ENCODE measurements at regions not wholly inside any gene's neighbourhood (a gene's known extent, or its start where the extent isn't known, plus 50 kb on each side); places are given as distances from the start of the nearest gene placed in this dataset.

- TF ChIP-seq POLR2AphosphoS5 (IDR thresholded peaks at IDR 0.05; ENCODE audit: low read depth) = no peak
- TF ChIP-seq, protein P1, sequence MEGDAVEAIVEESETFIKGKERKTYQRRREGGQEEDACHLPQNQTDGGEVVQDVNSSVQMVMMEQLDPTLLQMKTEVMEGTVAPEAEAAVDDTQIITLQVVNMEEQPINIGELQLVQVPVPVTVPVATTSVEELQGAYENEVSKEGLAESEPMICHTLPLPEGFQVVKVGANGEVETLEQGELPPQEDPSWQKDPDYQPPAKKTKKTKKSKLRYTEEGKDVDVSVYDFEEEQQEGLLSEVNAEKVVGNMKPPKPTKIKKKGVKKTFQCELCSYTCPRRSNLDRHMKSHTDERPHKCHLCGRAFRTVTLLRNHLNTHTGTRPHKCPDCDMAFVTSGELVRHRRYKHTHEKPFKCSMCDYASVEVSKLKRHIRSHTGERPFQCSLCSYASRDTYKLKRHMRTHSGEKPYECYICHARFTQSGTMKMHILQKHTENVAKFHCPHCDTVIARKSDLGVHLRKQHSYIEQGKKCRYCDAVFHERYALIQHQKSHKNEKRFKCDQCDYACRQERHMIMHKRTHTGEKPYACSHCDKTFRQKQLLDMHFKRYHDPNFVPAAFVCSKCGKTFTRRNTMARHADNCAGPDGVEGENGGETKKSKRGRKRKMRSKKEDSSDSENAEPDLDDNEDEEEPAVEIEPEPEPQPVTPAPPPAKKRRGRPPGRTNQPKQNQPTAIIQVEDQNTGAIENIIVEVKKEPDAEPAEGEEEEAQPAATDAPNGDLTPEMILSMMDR (conservative IDR thresholded peaks at IDR 0.05; ENCODE audit: low read depth in 2 of 2) = no peak
- TF ChIP-seq EZH2 (IDR thresholded peaks at IDR 0.05; ENCODE audit: low read depth, unreplicated experiment) = no peak
- TF ChIP-seq JUNB (IDR thresholded peaks at IDR 0.05; ENCODE audit: unreplicated experiment) = no peak
- no peak for TF ChIP-seq REST (IDR thresholded peaks at IDR 0.05; ENCODE audit: unreplicated experiment)
- no peak for TF ChIP-seq EZH2phosphoT487 (IDR thresholded peaks at IDR 0.05; ENCODE audit: unreplicated experiment)
- TF ChIP-seq STAT1 (IDR thresholded peaks at IDR 0.05; ENCODE audit: unreplicated experiment) = no peak
- TF ChIP-seq CREB1 (CRISPR knock-in tag; IDR thresholded peaks at IDR 0.05; ENCODE audit: low read depth) = no peak
- TF ChIP-seq ZNF331 (CRISPR knock-in tag; IDR thresholded peaks at IDR 0.05; ENCODE audit: low read depth) = no peak
- no peak for TF ChIP-seq ZNF114 (CRISPR knock-in tag; IDR thresholded peaks at IDR 0.05)
- TF ChIP-seq, protein P2, sequence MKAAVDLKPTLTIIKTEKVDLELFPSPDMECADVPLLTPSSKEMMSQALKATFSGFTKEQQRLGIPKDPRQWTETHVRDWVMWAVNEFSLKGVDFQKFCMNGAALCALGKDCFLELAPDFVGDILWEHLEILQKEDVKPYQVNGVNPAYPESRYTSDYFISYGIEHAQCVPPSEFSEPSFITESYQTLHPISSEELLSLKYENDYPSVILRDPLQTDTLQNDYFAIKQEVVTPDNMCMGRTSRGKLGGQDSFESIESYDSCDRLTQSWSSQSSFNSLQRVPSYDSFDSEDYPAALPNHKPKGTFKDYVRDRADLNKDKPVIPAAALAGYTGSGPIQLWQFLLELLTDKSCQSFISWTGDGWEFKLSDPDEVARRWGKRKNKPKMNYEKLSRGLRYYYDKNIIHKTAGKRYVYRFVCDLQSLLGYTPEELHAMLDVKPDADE (IDR thresholded peaks at IDR 0.05) = no peak
- TF ChIP-seq, protein P3, sequence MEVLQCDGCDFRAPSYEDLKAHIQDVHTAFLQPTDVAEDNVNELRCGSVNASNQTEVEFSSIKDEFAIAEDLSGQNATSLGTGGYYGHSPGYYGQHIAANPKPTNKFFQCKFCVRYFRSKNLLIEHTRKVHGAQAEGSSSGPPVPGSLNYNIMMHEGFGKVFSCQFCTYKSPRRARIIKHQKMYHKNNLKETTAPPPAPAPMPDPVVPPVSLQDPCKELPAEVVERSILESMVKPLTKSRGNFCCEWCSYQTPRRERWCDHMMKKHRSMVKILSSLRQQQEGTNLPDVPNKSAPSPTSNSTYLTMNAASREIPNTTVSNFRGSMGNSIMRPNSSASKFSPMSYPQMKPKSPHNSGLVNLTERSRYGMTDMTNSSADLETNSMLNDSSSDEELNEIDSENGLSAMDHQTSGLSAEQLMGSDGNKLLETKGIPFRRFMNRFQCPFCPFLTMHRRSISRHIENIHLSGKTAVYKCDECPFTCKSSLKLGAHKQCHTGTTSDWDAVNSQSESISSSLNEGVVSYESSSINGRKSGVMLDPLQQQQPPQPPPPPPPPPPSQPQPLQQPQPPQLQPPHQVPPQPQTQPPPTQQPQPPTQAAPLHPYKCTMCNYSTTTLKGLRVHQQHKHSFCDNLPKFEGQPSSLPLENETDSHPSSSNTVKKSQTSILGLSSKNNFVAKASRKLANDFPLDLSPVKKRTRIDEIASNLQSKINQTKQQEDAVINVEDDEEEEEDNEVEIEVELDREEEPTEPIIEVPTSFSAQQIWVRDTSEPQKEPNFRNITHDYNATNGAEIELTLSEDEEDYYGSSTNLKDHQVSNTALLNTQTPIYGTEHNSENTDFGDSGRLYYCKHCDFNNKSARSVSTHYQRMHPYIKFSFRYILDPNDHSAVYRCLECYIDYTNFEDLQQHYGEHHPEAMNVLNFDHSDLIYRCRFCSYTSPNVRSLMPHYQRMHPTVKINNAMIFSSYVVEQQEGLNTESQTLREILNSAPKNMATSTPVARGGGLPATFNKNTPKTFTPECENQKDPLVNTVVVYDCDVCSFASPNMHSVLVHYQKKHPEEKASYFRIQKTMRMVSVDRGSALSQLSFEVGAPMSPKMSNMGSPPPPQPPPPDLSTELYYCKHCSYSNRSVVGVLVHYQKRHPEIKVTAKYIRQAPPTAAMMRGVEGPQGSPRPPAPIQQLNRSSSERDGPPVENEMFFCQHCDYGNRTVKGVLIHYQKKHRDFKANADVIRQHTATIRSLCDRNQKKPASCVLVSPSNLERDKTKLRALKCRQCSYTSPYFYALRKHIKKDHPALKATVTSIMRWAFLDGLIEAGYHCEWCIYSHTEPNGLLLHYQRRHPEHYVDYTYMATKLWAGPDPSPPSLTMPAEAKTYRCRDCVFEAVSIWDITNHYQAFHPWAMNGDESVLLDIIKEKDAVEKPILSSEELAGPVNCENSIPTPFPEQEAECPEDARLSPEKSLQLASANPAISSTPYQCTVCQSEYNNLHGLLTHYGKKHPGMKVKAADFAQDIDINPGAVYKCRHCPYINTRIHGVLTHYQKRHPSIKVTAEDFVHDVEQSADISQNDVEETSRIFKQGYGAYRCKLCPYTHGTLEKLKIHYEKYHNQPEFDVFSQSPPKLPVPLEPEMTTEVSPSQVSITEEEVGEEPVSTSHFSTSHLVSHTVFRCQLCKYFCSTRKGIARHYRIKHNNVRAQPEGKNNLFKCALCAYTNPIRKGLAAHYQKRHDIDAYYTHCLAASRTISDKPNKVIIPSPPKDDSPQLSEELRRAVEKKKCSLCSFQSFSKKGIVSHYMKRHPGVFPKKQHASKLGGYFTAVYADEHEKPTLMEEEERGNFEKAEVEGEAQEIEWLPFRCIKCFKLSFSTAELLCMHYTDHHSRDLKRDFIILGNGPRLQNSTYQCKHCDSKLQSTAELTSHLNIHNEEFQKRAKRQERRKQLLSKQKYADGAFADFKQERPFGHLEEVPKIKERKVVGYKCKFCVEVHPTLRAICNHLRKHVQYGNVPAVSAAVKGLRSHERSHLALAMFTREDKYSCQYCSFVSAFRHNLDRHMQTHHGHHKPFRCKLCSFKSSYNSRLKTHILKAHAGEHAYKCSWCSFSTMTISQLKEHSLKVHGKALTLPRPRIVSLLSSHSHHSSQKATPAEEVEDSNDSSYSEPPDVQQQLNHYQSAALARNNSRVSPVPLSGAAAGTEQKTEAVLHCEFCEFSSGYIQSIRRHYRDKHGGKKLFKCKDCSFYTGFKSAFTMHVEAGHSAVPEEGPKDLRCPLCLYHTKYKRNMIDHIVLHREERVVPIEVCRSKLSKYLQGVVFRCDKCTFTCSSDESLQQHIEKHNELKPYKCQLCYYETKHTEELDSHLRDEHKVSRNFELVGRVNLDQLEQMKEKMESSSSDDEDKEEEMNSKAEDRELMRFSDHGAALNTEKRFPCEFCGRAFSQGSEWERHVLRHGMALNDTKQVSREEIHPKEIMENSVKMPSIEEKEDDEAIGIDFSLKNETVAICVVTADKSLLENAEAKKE (CRISPR knock-in tag; IDR thresholded peaks at IDR 0.05) = no peak
- TF ChIP-seq NANOG (IDR thresholded peaks at IDR 0.05; ENCODE audit: borderline replicate concordance) = no peak
Observed at GRCh38 chr3:117955196-117955595, 1079.5 kb downstream of the IGSF11 start.

Data from GM23338 (cell line).